Naive thymus-derived CD8-positive, alpha-beta T cell (primary cell): ENCODE measurements at regions not wholly inside any gene's neighbourhood (a gene's known extent, or its start where the extent isn't known, plus 50 kb on each side); places are given as distances from the start of the nearest gene placed in this dataset.
A peak's percentile ranks its signal among the peaks of the same experiment; 100 is the strongest.

Experiments
- ATAC-seq, 2 donors: fragments of 150-1000 bp; cut with Tn5 transposase in 1 of 2; sonication (Bioruptor Pico), chemical (Tn5 transposase) in 1 of 2; 1 replicate in 1 of 2; 2 replicates in 1 of 2; pipeline ENCODE4 v1.10.0; 2021; ENCODE audit warnings: mild to moderate bottlenecking in 2 of 2, moderate library complexity in 2 of 2
- POLR2A ChIA-PET: fragments of 350-600 bp; sonication (Branson Sonifier 250); formaldehyde crosslinking; loops from one replicate; lab custom pipeline; 2021; ENCODE audit warnings: antibody characterized with exemption; lab: Charles Lee
- DNase-seq, 10 donors: peaks; one replicate each; pipeline versions ENCODE4 v3.0.0 to v3.0.0-alpha.2; 2020 to 2022
- H3K27ac Mint-ChIP-seq, 10 donors: one replicate each; pipeline ENCODE4 v1.8.0; 2020 to 2022; ENCODE audit warnings: mild to moderate bottlenecking in 10 of 10, mixed read lengths in 10 of 10, moderate library complexity in 4 of 10, inconsistent platforms in 1 of 10
- H3K27me3 Mint-ChIP-seq, 5 donors: one replicate each; pipeline ENCODE4 v1.8.0; 2021 to 2022; ENCODE audit warnings: mixed read lengths in 5 of 5
- H3K36me3 Mint-ChIP-seq, 3 donors: one replicate each; pipeline ENCODE4 v1.8.0; 2020 to 2022; ENCODE audit warnings: mixed read lengths in 3 of 3, mild to moderate bottlenecking in 2 of 3, inconsistent platforms in 1 of 3
- H3K4me1 Mint-ChIP-seq, 4 donors: one replicate each; pipeline ENCODE4 v1.8.0; 2021 to 2022; ENCODE audit warnings: mixed read lengths in 4 of 4
- H3K4me3 Mint-ChIP-seq, 10 donors: one replicate each; pipeline ENCODE4 v1.8.0; 2020 to 2022; ENCODE audit warnings: mild to moderate bottlenecking in 10 of 10, mixed read lengths in 10 of 10, moderate library complexity in 6 of 10, inconsistent platforms in 1 of 10
- H3K9me3 Mint-ChIP-seq, 9 donors: one replicate each; pipeline ENCODE4 v1.8.0; 2020 to 2022; ENCODE audit warnings: mixed read lengths in 9 of 9, mild to moderate bottlenecking in 3 of 9, inconsistent platforms in 1 of 9, moderate library complexity in 1 of 9

DNA sequence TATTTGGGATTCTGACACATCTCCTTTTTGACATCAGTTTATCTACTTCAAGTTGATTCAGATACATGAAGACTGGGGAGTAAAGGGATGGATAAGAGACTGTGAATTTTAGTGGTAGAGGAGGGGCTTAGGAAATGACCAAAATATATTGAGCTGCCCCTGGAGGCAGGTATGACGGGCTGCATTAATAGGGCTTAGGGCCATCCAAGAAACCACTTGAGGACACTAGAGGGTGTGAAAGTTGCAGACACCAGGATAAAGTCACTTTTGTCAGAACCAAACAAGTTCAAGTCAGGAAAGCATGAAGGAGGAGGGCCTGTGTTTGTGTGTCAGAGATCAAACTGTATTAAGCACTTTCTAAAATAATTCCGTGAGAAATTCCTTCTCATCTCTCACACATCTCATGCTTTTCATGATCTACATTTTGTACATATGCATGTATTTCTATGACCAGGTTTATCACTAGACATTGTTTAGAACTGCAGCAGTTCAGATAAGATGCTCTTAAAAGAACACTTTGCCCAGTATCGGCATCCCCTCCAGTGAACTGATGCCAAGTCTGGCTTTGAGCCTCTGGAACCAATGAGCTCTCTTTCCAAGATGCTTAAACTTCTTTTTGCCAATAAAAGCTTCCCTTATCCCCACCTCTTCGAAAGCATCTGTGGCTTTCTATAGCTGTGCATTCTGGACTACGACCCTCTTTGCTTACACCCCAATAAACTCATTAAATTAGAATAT lies 136.9 kb downstream of the SLC38A1 start:
- Mint-ChIP-seq H3K36me3 (no peaks in the 10 kb centered on the region), H3K4me3 (no peak overlapping the region), H3K4me1 (no peaks in the 10 kb centered on the region), H3K27ac (no peak overlapping the region), H3K9me3 (no peaks in the 10 kb centered on the region), H3K27me3 (peaks cover 0 to 3% (median 0%) of the 10 kb centered on the region in 5 donors)
- DNase-seq: no peak
- POLR2A ChIA-PET: no interaction called here
- ATAC-seq: no peak

DNA sequence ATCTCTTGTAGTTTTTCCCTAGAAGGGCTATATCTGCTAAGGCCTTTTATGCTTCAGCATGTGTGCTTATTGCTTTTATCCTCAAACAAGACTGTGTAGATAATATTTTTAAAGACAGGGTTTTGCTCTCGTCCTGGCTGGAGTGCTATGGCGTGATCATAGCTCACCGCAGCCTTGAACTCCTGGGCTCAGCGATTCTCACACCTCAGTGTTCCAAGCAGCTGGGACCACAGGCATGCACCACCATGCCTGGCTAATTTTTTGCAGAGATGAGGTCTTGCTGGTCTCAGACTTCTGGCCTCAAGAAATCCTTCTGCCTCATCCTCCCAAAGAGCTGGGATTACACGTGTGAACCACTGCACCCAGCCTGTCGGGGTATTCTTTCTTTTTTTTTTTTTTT lies 137.3 kb upstream of the SCAF11 start:
- Mint-ChIP-seq H3K27ac (no peak overlapping the region), H3K4me1 (peaks cover 0 to 8% (median 4%) of the 10 kb centered on the region in 4 donors), H3K36me3 (no peaks in the 10 kb centered on the region), H3K9me3 (no peaks in the 10 kb centered on the region), H3K4me3 (no peak overlapping the region), H3K27me3 (peaks cover 0 to 1% (median 0%) of the 10 kb centered on the region in 5 donors)
- POLR2A ChIA-PET: interaction anchor here (0.7 kb wide), 1 partner anchor 531 kb away, joined by 3 read pairs; no protein-coding TSS in a partner anchor
- no peak for DNase-seq
- ATAC-seq: no peak

DNA sequence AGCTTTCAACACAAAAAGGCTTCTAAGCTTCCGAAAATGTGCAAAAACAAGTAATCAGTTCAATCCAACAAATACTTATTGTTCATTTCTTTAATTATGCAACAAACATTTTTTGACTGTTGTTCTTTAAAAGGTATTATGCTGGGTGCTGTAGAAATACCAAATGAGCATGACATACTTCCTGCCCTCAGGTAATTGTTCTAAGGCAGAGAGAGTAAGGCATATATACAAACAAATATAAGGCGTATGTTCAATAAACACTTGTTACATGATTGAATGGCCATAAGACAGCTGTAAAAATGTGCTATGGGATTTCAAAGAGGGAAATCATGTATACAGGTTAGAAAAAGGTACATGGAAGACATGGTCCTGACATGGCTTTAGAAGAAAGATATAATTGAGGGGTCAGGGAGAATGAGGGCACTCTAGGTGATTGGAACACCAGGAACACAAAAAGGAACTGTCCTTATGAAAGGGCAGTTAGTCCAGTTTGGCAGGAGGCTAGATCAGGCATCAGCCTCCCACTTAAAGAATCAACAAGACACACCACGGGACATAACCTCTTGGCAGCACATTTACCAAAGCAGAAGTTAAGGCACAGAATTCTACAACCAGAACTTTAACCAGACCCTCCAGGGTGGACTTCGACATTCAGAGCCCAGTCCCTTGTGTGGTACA lies 135.8 kb upstream of the SCAF11 start:
- ATAC-seq: no peak
- Mint-ChIP-seq H3K4me1 (peaks cover 0 to 8% (median 4%) of the 10 kb centered on the region in 4 donors), H3K36me3 (no peaks in the 10 kb centered on the region), H3K27me3 (peaks cover 0 to 4% (median 0%) of the 10 kb centered on the region in 5 donors), H3K4me3 (no peak overlapping the region), H3K27ac (no peak overlapping the region), H3K9me3 (no peaks in the 10 kb centered on the region)
- DNase-seq: no peak
- POLR2A ChIA-PET: interaction anchor here (0.6 kb wide), 1 partner anchor 130 kb away, joined by 4 read pairs; no protein-coding TSS in a partner anchor

DNA sequence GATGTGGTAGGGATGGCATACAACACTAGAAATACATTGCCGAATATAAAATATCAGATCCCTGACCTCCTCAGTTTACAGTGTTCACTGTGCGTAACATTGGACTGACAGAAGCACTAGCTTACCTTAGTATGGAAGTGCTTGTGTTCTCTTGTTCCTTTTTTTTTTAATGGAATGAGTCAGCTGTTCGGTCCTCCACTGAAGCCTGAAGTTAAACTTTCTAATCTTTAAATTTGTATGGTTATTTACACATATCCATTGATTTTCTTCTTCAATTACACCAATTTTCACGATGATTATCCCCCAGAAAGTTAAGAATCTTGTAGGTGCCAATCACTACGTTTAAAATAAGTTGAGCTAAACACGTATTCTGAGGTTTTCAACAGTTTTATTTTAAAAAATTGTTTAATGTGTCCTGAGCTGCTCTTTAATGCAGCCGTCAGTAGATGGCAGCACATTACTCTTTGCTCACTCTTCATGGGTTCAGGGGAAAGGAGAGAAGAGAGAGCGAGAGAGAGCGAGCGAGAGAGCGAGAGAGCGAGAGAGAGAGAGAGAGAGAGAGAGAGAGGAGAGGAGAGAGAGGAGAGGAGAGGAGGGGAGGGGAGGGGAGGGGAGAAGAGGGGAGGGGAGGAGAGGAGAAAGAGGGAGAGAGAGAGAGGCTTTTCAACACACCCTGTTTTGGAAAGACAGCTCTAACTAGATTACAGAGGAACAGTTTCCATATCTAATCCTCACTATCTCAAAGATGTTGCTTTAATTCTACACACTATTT lies 134.7 kb upstream of the SCAF11 start:
- POLR2A ChIA-PET: interaction anchor here (0.6 to 1.5 kb wide), 8 partner anchors 20 to 549 kb away, joined by 3 to 5 read pairs (median 3); no protein-coding TSS in a partner anchor
- peak; percentile 91 to 92 for ATAC-seq
- Mint-ChIP-seq H3K27ac (peak overlapping the region in 9 of 10 donors; percentile 7 to 96 (median 42)), H3K4me3 (peak overlapping the region; percentile 4 to 74 (median 50)), H3K4me1 (peaks cover 0 to 8% (median 4%) of the 10 kb centered on the region in 4 donors), H3K27me3 (peaks cover 0 to 8% (median 0%) of the 10 kb centered on the region in 5 donors), H3K9me3 (no peaks in the 10 kb centered on the region), H3K36me3 (no peaks in the 10 kb centered on the region)
- DNase-seq: peak; percentile 19 to 77 (median 56)

DNA sequence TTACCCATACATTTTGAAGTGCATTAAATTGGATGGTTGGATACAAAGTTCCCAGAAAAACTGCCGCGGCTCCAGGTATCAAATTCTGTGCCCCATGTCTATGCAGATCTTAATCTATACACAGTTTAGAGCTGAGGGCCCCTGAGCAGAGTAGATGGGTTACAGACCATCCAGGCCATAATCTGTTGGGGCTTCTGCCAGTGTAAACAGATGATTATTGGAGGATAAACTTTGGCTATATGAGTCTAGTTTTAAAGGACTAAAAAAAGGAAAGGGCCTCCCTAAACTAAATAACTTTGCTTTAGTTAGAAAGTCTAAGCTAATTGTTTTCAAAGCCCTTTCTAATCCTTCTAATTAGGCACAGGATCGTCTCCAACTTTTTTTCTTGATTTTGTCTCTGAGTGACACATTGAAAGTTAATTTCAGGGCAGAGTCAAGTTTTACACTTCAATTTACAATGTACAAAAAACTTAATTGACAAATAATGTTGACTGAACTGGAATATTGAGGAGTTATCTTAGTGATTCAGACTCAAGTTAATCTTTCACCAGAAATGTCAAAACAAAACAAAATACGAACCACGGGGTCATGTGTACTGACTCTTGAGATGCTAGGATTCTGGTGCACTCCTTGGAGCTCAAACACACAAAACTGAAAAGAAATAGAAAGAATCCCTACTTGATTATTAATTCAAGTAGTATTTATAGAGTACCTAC lies 133.9 kb upstream of the SCAF11 start:
- H3K4me1 Mint-ChIP-seq: peaks cover 0 to 8% (median 4%) of the 10 kb centered on the region in 4 donors
- H3K27ac Mint-ChIP-seq: no peak overlapping the region
- no peak overlapping the region for H3K4me3 Mint-ChIP-seq
- DNase-seq (no peak), ATAC-seq (no peak)
- H3K9me3 Mint-ChIP-seq: no peaks in the 10 kb centered on the region
- peaks cover 0 to 9% (median 4%) of the 10 kb centered on the region in 5 donors for H3K27me3 Mint-ChIP-seq
- POLR2A ChIA-PET: interaction anchor here (0.6 to 1.5 kb wide), 6 partner anchors 19 to 550 kb away, joined by 3 to 5 read pairs (median 3); no protein-coding TSS in a partner anchor
- no peaks in the 10 kb centered on the region for H3K36me3 Mint-ChIP-seq

DNA sequence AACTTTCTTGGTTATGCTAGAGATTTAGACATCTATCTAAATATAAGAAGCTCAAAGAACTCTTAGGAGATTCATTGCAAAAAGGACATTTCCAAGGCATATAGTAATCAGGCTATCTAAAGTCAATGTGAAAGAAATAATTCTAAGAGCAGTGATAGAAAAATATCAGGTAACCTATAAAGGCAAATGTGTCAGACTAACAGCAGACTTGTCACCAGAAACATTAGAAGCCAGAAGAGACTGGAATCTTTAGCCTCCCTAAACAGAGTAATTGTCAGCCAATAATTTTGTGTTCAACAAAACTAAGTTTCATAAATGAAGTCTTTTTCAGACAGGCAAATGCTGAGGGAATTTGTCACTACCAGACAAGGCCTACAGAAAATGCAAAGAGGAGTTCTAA lies 122.0 kb upstream of the SCAF11 start:
- ATAC-seq: no peak
- H3K36me3 Mint-ChIP-seq: peaks cover 0 to 10% (median 9%) of the 10 kb centered on the region in 3 donors
- no peak overlapping the region for H3K27ac Mint-ChIP-seq
- POLR2A ChIA-PET: no interaction called here
- no peak for DNase-seq
- peaks cover 5 to 19% (median 10%) of the 10 kb centered on the region in 9 donors for H3K9me3 Mint-ChIP-seq
- peaks cover 0 to 40% (median 0%) of the 10 kb centered on the region in 4 donors for H3K4me1 Mint-ChIP-seq
- no peak overlapping the region for H3K4me3 Mint-ChIP-seq
- H3K27me3 Mint-ChIP-seq: peaks cover 0 to 7% (median 5%) of the 10 kb centered on the region in 5 donors

DNA sequence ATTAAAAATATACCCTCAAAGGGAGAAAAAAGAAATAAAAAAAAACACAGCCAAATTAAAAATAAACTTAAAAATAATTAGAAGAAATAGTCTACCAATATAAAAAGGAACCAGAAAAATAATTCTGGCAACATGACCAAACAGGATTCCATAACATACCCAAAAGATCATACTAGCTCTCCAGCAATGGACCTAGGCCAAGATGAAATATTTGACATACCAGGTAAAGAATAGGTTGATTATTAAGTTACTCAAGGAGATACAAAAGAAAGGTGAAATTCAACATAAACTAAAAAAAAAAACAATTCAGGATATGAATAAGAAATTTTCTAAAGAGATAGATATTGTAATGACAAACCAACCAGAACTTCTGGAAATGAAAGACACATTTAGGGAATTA lies 121.3 kb upstream of the SCAF11 start:
- Mint-ChIP-seq H3K4me3 (no peak overlapping the region), H3K36me3 (peaks cover 0 to 10% (median 9%) of the 10 kb centered on the region in 3 donors), H3K27me3 (peaks cover 0 to 7% (median 5%) of the 10 kb centered on the region in 5 donors), H3K9me3 (peaks cover 5 to 19% (median 10%) of the 10 kb centered on the region in 9 donors), H3K27ac (no peak overlapping the region), H3K4me1 (peaks cover 0 to 40% (median 0%) of the 10 kb centered on the region in 4 donors)
- DNase-seq: no peak
- POLR2A ChIA-PET: no interaction called here
- no peak for ATAC-seq

DNA sequence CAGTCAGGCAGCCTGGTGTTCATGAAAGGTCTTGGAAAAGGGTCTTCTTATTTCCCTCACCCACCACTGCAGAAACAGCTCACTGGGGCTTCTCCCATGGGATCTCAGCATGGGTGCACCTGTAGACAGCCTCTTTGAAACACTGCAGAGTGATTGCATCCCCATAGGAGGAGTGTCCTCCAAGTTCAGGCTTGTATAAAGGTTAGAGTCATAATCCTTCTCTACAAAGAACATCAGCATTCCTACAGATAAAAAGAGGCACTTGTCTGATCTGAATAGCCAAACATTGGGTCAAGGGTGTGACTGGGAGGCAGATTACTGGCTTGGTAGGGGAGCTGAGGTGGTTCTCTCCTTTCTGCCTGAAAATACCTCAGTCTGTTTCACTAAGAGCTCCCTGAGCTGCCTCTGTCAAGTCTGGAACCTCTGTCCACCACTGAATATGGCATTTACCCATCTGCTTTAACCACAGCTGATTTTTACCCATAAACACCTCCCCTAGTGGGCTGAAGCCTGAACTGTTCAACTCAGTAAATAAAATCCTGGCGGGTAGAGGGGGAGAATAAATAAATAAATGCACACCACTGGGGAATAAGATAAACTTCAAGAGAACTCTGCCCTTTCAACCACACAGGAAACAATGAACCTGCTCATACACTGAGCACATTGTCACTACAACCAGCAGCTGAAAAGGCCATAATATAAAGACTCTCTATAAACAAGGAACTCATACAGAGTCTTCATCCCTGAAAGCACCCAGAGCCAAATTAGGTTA lies 120.7 kb upstream of the SCAF11 start:
- no peak overlapping the region for H3K27ac Mint-ChIP-seq
- peaks cover 0 to 10% (median 9%) of the 10 kb centered on the region in 3 donors for H3K36me3 Mint-ChIP-seq
- no peak for DNase-seq
- H3K4me1 Mint-ChIP-seq: peaks cover 0 to 40% (median 0%) of the 10 kb centered on the region in 4 donors
- no peak overlapping the region for H3K4me3 Mint-ChIP-seq
- peaks cover 5 to 19% (median 10%) of the 10 kb centered on the region in 9 donors for H3K9me3 Mint-ChIP-seq
- POLR2A ChIA-PET: no interaction called here
- no peak for ATAC-seq
- H3K27me3 Mint-ChIP-seq: peaks cover 0 to 7% (median 5%) of the 10 kb centered on the region in 5 donors

DNA sequence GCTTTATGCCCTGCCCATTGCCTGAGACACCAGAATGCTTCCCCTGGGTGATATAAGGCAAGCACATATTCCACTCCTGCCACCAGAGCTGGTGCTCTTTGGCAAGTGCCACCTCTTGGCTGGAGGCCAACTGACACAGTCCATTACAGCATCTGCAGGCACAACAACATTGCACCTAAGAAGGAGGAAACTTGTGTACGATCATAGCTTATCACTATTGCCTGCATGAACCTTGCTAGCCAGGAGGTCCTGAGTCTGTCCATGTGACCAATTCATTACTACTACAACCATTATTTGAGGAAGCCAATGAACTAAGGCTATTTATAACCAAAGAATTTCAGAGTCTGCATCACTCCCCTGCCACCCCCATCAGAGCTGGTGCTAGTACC lies 119.8 kb upstream of the SCAF11 start:
- no peak for DNase-seq

DNA sequence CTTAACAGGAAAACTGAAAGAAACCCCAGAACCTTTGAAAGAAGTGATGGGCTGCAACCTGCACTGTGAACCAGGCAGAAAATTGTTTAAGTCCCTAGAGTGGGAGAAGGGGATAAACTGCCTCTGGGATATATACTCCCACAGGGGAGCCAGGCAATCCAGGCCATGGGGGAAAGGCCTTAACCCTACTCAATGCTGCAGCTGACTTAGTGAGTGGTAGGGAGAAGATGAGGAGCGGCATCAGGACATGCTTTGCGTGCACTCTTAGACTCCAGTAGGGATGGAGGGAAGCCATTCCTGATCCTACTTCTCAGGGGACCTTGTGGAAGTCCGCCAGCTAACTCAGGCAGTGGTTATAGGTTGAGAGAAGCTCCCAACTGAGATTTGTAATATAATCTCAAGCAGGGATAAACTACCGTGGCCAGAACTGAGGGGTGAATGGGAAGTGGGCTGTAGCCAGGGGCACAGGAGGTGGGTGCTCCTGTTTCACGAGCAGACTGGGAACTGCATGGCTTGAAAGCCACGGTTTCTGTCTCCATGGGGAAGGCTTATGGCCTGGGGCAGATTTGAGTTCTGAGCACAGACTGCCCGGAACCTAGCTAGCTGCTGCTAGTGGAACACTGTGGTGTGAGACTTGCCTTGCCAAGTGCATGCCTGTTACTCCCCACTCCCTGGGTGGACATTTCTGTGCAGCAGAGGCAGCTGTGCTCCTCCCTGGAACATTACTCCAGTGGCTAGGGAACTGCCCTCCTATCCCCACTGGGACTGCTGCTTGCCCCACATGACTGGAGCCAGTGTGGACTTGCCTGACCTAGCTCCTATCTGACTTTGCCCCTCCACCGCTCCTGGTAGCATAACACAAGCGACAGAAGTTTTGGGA lies 119.2 kb upstream of the SCAF11 start:
- ATAC-seq: no peak
- Mint-ChIP-seq H3K27ac (peak overlapping the region in 1 of 10 donors; percentile 33), H3K4me1 (peaks cover 0 to 40% (median 0%) of the 10 kb centered on the region in 4 donors), H3K27me3 (peaks cover 0 to 7% (median 6%) of the 10 kb centered on the region in 5 donors), H3K9me3 (peaks cover 5 to 19% (median 10%) of the 10 kb centered on the region in 9 donors), H3K4me3 (no peak overlapping the region), H3K36me3 (peaks cover 2 to 10% (median 9%) of the 10 kb centered on the region in 3 donors)
- no peak for DNase-seq
- POLR2A ChIA-PET: no interaction called here

More for the DNA sequence above, 119.8 kb upstream of the SCAF11 start:
- Mint-ChIP-seq H3K27ac (no peak overlapping the region), H3K4me1 (peaks cover 0 to 40% (median 0%) of the 10 kb centered on the region in 4 donors), H3K27me3 (peaks cover 0 to 7% (median 6%) of the 10 kb centered on the region in 5 donors), H3K4me3 (no peak overlapping the region), H3K36me3 (peaks cover 2 to 10% (median 9%) of the 10 kb centered on the region in 3 donors), H3K9me3 (peaks cover 5 to 19% (median 10%) of the 10 kb centered on the region in 9 donors)
- POLR2A ChIA-PET: no interaction called here
- ATAC-seq: no peak
